SK-N-SH (cell line): ENCODE measurements at regions not wholly inside any gene's neighbourhood (a gene's known extent, or its start where the extent isn't known, plus 50 kb on each side); places are given as distances from the start of the nearest gene placed in this dataset.

Source experiments
- TEAD4 ChIP-seq: IDR thresholded peaks from 2 replicates; pipeline ENCODE4 v1.4.0; 2012; ENCODE audit warnings: mild to moderate bottlenecking, borderline replicate concordance; ENCODE audit not compliant: insufficient read depth
- TF ChIP-seq, protein P1 (sequence below): fragments of 200-600 bp; sonication (generic); IDR thresholded peaks from 2 replicates; pipeline ENCODE4 v1.6.1; 2017; ENCODE audit warnings: antibody characterized with exemption, mild to moderate bottlenecking, moderate library complexity

DNA sequence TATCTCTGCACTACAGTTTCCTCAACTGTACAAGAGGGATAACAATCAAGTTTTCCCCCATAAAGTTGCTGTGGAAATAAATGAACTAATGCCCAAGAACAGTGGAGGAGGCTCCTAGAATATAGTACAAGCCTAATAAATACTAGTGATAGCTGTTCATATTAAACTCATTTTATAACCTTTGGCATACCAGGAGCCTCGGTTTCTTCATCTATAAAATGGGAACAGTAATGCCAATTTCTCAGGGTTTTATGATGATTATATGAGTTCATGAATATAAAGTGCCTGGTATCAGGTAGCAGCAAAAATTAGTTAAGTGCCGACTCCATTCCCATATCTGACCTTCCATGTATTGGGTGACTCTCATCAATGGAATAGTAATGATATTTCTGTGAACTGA lies 311.1 kb upstream of the MAF start:
- TF ChIP-seq, protein P1, sequence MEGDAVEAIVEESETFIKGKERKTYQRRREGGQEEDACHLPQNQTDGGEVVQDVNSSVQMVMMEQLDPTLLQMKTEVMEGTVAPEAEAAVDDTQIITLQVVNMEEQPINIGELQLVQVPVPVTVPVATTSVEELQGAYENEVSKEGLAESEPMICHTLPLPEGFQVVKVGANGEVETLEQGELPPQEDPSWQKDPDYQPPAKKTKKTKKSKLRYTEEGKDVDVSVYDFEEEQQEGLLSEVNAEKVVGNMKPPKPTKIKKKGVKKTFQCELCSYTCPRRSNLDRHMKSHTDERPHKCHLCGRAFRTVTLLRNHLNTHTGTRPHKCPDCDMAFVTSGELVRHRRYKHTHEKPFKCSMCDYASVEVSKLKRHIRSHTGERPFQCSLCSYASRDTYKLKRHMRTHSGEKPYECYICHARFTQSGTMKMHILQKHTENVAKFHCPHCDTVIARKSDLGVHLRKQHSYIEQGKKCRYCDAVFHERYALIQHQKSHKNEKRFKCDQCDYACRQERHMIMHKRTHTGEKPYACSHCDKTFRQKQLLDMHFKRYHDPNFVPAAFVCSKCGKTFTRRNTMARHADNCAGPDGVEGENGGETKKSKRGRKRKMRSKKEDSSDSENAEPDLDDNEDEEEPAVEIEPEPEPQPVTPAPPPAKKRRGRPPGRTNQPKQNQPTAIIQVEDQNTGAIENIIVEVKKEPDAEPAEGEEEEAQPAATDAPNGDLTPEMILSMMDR: no peak
- TF ChIP-seq TEAD4: no peak
